ENCODE measurements at regions not wholly inside any gene's neighbourhood (a gene's known extent, or its start where the extent isn't known, plus 50 kb on each side); places are given as distances from the start of the nearest gene placed in this dataset.

DNA sequence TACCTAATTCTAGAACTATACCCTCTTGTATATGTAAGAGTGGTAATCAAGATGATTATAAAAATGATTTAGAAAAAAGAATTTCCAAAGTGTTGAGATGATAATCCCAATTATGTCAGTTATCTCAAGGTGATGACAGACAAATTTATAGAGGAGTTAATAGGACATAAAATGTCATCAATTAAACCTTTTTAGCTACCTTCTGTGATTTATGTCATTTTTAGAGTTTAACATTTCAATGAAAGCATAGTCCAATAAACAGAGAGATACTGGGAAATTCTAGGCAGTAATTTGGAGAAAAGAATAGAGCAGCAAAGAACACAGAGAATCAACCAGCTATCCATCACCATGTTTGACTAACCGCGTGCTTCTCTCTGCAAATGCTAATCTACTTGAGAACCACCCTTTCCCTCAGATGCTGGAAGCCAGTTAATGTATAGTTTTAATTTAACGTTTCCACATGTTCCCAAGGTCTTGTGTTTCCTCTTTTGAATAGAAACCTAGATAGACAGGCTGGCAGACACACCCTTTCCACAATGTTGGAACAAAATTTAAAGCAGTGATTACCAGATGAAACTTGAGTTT, 433.1 kb upstream of the FAM241A start:
- DNase-seq (ENCODE audit: low read depth in 3 of 3), result no peak

DNA sequence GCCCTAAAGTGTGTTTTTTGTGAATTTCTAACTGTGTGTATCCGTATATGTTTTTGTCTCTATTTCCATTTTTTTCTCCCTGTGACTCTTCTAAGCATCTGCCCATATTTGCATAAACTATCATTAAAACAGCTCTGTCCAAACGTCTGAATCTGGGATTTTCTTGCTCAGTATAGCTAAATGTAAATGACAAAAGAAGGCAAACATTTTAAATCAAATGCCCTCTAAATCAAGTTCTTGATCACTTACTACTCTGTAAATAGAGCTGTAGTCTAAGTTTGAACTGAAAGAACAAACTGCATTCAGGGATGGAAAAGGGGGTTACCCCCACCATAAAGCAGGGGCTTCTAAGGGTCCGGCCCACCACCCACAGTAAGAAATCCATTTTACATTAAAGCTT, 432.0 kb upstream of the FAM241A start:
- no peak for DNase-seq (ENCODE audit: low read depth in 3 of 3)

DNA sequence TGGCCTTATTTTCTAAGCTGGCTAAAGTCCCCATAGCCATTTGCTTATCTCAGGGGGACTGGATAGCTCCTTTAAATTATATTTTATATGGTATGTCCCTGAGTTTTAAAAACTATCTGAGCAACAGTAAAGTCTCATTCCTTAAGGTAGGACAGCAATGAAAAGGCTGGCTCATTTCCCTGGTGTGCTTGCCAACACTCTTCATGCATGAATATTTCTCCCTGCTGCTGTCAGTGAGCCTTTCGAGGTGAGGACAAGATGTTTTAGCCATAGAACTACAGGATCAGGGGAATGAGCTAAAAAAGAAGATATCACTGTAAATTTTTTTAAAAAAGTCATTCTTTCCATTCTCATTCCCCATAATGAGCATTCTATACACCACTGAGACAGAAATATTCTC, 427.3 kb upstream of the FAM241A start:
- no peak for DNase-seq (ENCODE audit: low read depth in 3 of 3)

DNA sequence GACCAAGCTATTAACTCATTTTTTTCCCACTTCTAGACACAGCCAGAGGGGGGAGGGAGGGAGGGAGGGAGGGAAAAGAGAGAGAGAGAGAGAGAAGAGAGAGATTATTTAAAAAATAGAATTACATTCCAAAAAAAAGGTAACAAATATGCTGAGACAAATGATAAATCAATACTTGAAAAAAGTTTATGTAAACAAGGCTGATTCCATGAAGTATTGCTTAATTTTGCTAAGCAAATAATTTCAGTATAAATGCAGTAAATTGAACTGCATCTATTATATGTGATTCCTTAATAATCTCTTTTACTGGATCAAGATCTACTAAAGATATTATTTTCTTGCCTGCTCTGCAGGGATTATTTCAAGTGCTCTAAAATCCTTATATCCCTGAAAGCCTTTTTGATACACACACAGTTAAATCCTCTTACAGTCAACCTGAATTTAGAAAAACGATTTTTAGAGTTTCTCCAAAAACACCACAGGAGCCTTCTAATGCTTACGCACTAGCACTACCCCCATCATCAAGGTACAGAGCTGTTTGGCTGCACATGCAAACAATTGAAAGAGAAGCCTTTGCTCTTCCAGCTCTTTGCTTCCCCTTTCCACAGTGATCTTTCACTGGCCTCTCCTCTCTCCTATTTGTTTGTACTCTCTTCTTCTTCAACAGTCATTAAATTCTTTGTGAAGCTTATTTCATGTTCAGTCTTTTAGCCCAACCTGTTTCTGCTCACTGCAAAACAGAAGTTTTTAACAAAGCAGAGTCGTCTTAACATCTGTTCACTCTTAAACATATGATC, 426.3 kb upstream of the FAM241A start:
- DNase-seq (ENCODE audit: low read depth in 3 of 3), result no peak

DNA sequence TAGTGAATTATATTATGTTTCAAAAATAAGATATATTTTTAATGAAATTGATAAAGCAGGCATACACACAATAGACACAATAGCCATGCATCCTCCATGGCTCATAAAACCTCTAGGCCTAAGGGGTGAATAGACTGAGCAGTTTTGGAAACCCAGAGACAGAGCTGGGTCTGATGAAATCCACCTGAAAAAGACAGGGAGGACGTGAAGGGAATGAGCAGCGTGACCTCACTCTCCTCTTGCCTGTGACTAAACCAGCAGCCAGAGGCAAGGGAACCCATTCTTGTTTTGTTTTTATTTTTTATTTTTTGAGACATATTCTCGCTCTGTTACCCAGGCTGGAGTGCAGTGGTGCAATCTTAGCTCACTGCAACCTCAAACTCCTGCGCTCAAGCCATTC, 424.4 kb upstream of the FAM241A start:
- no peak for DNase-seq (ENCODE audit: low read depth in 3 of 3)

DNA sequence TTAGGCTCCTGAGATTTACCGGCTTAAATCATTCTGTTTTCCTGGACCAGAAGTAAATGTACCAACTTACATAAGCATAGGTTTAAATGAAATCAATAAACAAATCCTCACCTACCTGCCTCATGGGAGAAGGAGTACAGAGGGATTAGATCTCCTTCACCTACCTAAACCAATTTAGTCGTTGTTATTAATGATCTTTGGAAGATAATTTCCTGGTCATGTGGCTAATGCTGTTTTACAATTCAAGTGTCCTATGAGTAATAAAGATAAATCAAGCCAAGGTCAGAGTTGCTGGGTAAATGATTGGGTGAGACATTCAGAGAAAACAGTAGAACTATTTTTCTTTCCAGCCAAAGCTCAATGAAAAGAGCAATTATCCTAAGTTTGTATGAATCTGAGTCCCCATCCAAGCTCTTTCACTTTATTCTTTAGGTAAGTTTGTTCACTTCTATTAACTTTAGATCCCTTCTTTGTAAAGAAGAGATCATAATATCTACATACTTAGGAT, 423.0 kb upstream of the FAM241A start:
- no peak for DNase-seq (ENCODE audit: low read depth in 3 of 3)

DNA sequence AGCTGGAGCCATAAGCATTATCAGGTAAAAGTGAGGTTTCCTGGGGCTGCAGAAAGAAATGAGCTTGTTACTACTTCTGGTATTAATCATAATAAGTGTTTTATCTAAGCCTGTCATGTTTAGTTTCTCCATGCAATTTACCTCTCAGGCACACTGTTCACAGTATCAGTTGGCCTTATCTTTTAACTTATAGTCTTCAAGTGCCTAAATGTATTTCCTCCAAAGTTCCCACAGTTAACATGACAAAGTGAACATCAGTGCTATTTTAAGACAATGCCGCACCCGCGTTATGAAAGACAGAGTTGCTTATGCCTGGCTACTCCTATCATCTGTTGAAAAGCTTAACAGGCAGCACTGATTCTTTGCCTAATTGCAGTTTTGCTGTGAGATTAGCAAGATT, 408.7 kb upstream of the FAM241A start:
- no peak for DNase-seq (ENCODE audit: low read depth in 3 of 3)

DNA sequence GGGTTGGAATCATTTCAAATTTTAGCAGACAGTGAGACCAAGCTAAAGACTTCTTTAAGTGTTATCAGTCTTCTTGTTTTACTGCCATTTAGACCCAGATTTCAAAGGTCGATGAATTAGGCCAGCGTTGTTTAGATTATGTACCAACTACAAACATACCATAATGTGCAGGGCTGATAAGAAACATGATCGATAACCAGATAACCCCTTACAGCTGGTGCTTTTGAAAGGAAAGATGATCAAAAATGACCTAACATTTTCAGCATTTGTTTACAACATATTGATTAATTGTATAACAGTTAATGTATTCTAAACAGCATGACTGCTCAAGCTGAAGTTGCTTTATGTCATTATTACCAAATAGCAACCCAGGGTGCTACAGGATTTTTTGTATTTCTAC, 400.4 kb upstream of the FAM241A start:
- DNase-seq (ENCODE audit: low read depth in 3 of 3), result no peak

DNA sequence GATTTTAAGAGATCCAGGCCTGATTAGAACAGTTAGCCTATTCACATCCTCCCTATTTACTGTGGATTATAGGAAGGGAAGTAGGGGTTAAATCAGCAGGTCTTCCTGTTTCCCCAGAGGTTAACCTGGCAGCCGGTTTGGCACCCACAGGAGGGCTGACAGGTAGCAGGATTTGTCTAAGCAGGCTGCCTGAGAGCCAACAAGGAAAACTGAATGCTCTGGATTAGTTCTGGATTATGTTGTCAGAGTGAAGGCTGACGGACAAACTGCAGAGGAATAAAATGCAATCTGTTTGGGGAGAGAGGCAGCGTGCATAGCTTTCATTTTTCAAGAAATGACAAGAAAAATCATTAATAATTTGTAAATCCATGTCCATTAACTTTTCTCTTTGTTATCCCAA, 397.1 kb upstream of the FAM241A start:
- DNase-seq (ENCODE audit: low read depth in 3 of 3), result no peak

DNA sequence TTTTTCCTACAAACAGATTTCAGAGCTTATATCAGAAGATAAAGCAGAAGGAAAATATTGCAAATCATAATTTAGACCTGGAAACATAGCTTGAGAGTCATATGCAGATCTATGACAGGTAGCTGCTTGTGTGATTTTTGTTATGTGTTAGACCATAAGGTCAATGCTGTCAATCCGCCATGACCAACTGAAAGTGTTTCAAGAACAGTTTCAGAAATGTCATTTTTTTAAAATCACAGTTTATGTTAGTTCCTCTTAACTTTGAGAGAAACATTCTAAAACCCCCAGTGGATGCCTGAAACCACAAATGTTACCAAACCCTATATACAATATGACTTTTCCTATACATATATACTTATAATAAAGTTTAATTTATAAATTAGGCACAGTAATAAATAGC, 391.3 kb upstream of the FAM241A start:
- DNase-seq (ENCODE audit: low read depth in 3 of 3), result no peak

DNA sequence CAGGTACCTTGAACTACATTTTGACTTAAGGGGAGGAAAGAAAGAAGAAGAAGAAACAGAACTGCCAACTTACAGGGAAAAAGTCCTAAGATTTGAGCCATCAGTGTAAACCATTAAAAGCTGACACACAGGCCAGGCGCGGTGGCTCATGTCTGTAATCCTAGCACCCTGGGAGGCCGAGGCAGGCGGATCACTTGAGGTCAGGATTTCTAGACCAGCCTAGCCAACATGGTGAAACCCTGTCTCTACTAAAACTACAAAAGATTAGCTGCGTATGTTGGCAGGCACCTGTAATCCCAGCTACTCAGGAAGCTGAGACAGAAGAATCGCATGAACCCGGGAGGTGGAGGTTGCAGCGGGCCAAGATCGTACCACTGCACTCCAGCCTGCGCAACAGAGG, 389.7 kb upstream of the FAM241A start:
- DNase-seq (ENCODE audit: low read depth in 3 of 3), result no peak

DNA sequence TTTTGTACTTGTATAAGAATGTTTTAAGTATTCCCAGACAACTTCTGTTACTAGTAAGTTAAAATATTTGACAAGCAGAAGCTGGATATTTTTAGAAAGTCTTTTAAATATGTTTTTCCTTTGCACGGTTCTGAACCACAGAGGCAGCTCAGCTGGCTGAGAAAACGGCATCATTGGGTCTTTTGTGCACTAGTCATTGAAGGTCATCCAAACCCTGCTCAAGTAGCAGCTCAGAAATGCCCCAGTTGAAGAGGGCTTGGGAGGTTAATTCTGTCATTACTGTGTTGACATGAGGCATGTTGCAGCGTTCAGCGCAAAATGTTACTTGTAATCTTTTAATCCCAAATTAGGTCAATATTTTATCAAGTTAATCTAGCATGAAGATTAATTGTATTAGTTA, 383.7 kb upstream of the FAM241A start:
- no peak for DNase-seq (ENCODE audit: low read depth in 3 of 3)

DNA sequence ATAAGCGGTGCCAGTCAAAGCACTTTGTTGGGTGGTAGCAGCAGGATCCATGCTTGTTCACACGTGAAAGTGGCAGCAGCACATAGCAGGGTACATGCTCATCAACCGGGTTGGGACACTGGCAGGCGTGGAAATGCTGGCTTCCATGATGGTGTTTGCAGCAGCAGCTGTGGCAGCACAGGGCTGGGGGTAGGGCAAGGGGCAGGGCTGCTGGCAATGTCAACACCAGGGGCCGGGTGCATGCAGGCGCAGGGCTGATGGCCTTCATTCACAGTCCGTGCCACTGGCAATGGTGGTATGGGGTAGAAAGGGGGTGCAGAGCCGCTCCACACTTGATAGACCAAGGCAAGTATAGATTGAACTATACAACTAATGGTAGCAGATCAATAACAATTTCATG, 374.7 kb upstream of the FAM241A start:
- DNase-seq (ENCODE audit: low read depth in 3 of 3), result no peak

DNA sequence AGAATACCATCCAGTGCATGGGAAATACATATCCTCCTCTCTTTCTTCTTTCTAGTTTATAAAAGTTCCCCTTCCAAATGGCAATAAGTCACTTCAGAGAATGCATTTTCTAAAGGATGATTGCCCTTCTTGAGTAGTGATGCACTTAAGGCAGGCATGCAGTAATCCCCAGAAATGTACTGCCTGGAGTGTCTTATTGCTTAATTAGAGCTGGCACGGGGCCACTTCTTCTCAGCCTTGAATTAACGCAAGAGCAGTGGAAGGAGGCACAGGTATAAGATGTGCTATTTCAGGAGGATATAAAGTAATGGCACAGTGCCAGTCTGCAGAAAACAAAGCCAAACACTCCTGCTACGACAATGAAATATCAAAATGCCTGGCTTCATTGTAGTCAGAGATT, 371.4 kb upstream of the FAM241A start:
- DNase-seq (ENCODE audit: low read depth in 3 of 3), result no peak

DNA sequence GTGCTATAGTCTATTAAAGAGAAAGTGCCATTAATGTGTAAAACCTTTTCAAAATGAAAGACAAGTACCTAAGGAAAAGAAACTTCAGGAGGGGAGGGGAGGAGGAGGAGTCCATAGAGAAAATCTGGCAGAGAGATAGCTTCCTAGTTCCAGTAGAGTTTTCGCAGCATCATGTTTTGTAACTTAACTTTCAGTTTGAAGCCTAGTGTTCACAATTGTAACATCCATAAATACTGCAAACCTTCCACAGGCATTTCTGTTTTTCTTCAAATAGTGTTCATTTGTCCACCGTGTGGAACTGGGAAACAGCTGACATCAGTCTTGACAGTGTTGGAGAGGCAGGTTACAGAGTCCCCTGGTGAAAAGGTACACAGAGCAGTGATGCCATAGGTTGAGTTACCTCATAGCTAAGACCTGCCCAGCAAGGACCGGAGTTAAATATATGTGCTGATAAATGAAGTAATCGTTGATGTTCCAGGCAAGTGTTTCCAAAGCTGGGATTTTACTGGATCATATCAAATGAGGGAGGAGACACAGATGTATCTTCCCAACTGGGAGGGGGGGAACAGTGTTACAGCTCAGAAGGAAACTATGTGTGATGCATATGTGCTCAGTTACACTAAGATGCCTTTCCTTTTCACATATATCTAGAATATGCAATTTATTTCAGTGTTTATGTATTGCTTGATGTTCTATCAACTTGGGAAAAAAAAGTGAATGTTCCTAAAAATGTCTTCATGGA, 369.5 kb upstream of the FAM241A start:
- DNase-seq (ENCODE audit: low read depth in 3 of 3), result no peak

DNA sequence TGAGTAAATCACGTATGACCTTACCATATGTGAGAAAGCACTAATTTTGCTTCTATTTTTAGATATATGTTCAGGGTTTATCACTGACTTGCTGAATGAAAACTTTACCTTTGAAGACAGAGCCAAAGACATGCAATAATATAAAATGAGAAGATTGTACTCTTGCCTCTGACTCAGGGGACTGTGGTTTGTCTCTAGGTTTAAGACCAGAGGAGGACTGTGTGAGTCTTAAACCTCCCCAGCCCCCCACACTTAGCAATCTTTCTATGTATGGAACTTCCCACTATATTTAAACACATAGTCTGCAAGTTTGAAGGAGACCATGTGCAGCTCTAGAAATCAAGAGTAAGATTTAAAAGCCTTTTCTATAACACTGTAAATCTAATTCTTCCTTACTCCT, 368.7 kb upstream of the FAM241A start:
- no peak for DNase-seq (ENCODE audit: low read depth in 3 of 3)

DNA sequence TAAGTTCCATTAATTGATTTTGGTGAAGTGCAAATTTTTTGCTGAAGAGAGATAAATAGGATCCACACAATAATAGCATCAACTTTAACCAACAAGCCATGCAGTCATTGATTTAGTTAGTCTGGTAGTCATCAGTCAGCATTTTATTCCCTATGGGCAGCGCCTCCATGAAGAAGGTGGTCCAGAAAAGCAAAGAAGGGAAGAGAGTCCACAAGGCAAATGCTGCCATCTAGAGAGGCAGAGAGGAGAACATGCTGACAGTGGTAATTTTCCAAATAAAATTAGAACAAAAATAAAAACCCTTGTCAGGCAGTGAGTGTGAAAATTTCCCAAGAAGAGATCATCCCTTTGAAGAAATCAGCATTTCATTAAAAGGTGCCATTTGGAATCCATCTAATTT, 366.7 kb upstream of the FAM241A start:
- no peak for DNase-seq (ENCODE audit: low read depth in 3 of 3)

DNA sequence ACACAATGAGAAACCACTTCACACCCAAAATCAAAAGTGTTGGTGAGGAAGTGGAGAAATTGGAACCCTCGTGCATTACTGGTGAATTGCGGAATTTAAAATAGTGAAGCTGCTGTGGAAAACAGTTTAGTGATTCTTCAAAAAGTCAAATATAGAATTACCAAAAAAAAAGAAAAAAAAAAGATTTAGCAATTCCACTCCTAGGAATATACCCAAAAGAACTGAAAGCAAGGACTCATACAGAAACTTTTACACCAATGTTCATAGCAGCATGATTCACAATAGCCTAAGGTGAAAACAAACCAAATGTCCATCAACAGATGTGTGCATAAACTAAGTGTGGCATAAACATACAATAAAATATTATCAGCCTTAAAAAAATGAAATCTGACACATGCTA, 364.3 kb upstream of the FAM241A start:
- no peak for DNase-seq (ENCODE audit: low read depth in 3 of 3)

DNA sequence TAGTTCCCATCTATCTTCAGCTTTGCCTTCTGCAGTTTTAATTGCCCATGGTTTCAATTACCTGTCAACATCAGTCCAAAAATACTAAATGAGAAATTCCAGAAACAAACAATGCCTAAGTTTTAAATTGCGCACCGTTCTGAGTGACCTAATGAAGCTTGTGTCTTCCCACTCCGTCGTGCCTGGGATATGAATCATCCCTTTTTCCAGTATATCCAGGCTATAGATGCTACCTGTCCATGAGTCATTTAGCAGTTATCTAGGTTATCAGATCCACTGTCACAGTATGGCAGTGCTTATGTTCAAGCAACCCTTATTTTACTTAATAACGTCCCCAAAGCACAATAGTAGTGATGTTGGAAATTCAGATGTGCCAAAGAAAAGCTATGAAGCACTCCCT, 363.6 kb upstream of the FAM241A start:
- no peak for DNase-seq (ENCODE audit: low read depth in 3 of 3)

DNA sequence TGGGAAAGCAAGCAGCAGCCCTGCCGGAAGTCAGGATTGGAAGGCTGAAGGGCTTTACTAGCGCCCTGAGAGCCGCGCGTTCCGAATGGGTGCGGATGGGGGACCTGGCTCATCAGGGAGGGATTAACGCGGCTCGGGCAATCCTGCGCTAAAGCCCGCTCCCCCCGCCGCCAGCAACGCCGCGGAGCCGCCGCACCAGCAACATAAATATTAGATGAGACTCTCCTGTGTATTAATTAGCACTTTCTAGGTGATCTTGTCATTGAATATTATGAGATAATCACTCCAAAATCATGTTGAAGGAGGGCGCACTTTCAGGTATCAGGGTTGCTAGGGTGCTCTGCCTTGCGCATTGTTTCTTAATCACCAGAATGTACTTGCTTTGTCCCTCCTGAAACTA, 357.2 kb upstream of the FAM241A start:
- DNase-seq (ENCODE audit: low read depth in 3 of 3), result no peak

DNA sequence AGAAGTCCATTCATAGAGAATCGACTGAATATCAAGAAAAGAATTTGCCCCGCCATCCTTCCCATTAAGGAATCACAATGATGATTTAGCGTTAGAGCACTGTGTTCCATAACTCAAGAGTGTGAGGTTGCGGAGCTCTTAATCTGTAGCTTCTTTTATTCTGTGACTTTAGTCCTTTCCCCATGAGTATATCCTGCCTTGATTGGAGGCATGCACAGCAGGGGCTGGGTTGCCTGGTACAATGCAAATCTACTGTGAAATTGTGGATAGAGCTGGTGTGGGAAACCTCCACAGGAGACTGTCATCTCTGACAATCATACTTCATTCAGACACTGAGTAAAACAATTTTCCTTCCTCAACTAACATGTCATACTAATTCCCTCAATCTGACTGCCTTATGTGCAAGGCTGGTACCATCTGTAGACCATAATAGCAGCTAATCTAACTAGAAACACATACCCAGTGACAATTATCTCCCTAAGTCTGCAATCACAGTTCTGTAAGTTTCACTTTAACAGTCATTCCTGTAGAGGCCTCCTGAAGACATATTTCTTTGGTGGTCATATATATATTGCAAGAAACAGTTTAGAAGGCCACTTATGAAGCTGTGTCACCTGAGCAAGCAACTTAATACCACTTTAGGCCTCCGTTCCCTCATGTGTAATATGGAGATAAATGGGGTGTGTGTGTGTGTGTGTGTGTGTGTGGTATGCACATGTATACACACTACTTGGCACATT, 355.2 kb upstream of the FAM241A start:
- no peak for DNase-seq (ENCODE audit: low read depth in 3 of 3)

DNA sequence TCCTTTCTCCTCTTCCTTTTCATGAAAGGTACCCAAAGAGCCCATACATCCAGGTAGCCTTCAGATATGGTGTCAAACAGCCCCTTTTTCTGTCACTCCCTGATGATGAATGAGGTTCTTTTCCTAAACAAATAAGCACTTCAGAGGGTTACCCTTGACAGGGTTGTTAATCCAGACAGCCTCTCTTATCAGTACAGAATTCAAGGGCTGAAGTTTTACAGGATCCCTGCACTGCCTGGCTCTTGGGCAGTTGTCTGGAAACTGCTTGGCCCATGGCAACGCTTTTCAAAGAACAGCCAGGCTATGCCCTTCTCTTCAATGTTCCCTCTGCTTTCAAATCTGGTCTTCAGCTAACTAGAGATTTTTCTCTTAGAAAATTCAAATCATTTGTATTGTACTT, 352.6 kb upstream of the FAM241A start:
- no peak for DNase-seq (ENCODE audit: low read depth in 3 of 3)

Measured in stimulated activated CD4-positive, alpha-beta T cell treated with anti-CD3 and anti-CD28 coated beads, TNF-alpha, amount 100 ng/mL, for 48 hours (primary cell).